Astrocyte (in vitro differentiated cells and primary cell): ENCODE measurements at regions not wholly inside any gene's neighbourhood (a gene's known extent, or its start where the extent isn't known, plus 50 kb on each side); places are given as distances from the start of the nearest gene placed in this dataset.

ENCODE experiments used
- DNase-seq: peaks from one replicate; pipeline ENCODE4 v3.0.0-alpha.2; 2010; ENCODE audit warnings: low read depth
- FAIRE-seq: peaks from 2 replicates; lab custom pipeline; 2011; peaks lifted over from hg19 to GRCh38; lab: Jason Lieb, UNC
- H2AFZ ChIP-seq: 2 replicates; pipeline ENCODE4 v1.6.0; 2012; ENCODE audit warnings: low read depth, low read length, inconsistent platforms
- H3K27ac ChIP-seq: 2 replicates; pipeline ENCODE4 v1.5.1; 2011; ENCODE audit warnings: low read depth, low read length, inconsistent platforms
- H3K27me3 ChIP-seq: 2 replicates; pipeline ENCODE4 v1.6.0; 2011; ENCODE audit warnings: low read length, inconsistent platforms; ENCODE audit not compliant: insufficient read depth
- H3K36me3 ChIP-seq: 2 replicates; pipeline ENCODE4 v1.5.1; 2011; ENCODE audit warnings: low read length, inconsistent platforms; ENCODE audit not compliant: insufficient read depth
- H3K4me1 ChIP-seq: 2 replicates; pipeline ENCODE4 v1.5.1; 2011; ENCODE audit warnings: low read length, inconsistent platforms; ENCODE audit not compliant: insufficient read depth
- H3K4me2 ChIP-seq: 2 replicates; pipeline ENCODE4 v1.6.0; 2012; ENCODE audit warnings: low read length, inconsistent platforms
- H3K4me3 ChIP-seq: 2 replicates; pipeline ENCODE4 v1.5.1; 2011; ENCODE audit warnings: low read depth, mild to moderate bottlenecking, low read length, inconsistent platforms; ENCODE audit not compliant: insufficient read depth
- H3K79me2 ChIP-seq: 2 replicates; pipeline ENCODE4 v1.6.0; 2012; ENCODE audit warnings: mild to moderate bottlenecking, low read length, inconsistent platforms; ENCODE audit not compliant: insufficient read depth
- H3K9ac ChIP-seq: 2 replicates; pipeline ENCODE4 v1.6.0; 2012; ENCODE audit warnings: mild to moderate bottlenecking, low read length, inconsistent platforms
- H3K9me3 ChIP-seq: 2 replicates; pipeline ENCODE4 v1.5.1; 2012; ENCODE audit warnings: low read depth, mild to moderate bottlenecking, low read length, inconsistent platforms; ENCODE audit not compliant: insufficient read depth
- H4K20me1 ChIP-seq: 2 replicates; pipeline ENCODE4 v1.6.0; 2012; ENCODE audit warnings: low read length, inconsistent platforms; ENCODE audit not compliant: insufficient read depth
- H3K27ac Mint-ChIP-seq: one replicate; pipeline ENCODE4 v1.8.0; 2021; ENCODE audit warnings: mild to moderate bottlenecking, mixed read lengths; ENCODE audit not compliant: unreplicated experiment
- H3K27me3 Mint-ChIP-seq: one replicate; pipeline ENCODE4 v1.8.0; 2021; ENCODE audit warnings: low read depth, mixed read lengths; ENCODE audit not compliant: unreplicated experiment
- H3K36me3 Mint-ChIP-seq: one replicate; pipeline ENCODE4 v1.8.0; 2021; ENCODE audit warnings: low read depth, mixed read lengths; ENCODE audit not compliant: unreplicated experiment
- H3K4me1 Mint-ChIP-seq: one replicate; pipeline ENCODE4 v1.8.0; 2021; ENCODE audit warnings: low read depth, mixed read lengths; ENCODE audit not compliant: unreplicated experiment
- H3K4me3 Mint-ChIP-seq: one replicate; pipeline ENCODE4 v1.8.0; 2021; ENCODE audit warnings: mild to moderate bottlenecking, moderate library complexity, mixed read lengths; ENCODE audit not compliant: unreplicated experiment
- H3K9me3 Mint-ChIP-seq: one replicate; pipeline ENCODE4 v1.8.0; 2021; ENCODE audit warnings: mild to moderate bottlenecking, mixed read lengths; ENCODE audit not compliant: unreplicated experiment
- EZH2 ChIP-seq: IDR thresholded peaks from 2 replicates; pipeline ENCODE4 v1.6.1; 2012; ENCODE audit warnings: mild to moderate bottlenecking, low read length, inconsistent platforms; ENCODE audit not compliant: insufficient read depth
- TF ChIP-seq, protein P1 (sequence below): IDR thresholded peaks from 2 replicates; pipeline ENCODE4 v1.5.1; 2011; ENCODE audit warnings: low read depth, mild to moderate bottlenecking, inconsistent platforms, low read length, moderate library complexity; ENCODE audit not compliant: insufficient read depth

DNA sequence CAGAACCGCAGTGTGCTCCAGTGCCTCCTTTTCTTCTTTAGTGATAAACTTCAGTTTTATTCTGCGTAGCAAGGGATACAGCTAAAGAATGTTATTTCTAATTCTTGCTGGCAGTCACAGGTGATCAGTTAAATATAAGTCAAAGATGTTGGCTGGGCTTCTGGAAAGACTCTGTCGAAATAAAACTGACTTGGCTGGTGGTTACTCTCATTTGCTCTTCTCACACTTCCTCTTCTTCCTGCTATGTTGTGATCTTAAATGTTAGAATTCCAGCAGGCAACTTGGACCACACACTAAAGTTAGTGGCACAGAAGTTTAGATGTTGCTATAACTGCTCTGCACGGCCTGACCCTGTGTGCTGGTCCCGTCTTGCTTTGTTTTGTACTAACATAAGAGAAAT, 278.6 kb downstream of the CDH19 start:
- no peak overlapping the region for H2AFZ ChIP-seq
- FAIRE-seq, result no peak

GRCh38 chr18:66324616-66325015, 279.3 kb downstream of the CDH19 start:
- Mint-ChIP-seq H3K27me3 (no peaks in the 10 kb centered on the region), H3K27ac (no peak overlapping the region), H3K9me3 (peaks cover 2% of the 10 kb centered on the region), H3K36me3 (no peaks in the 10 kb centered on the region), H3K4me3 (no peak overlapping the region), H3K4me1 (no peaks in the 10 kb centered on the region)
- Histone ChIP-seq H3K79me2 (no peaks in the 10 kb centered on the region), H3K4me3 (no peak overlapping the region), H3K9ac (no peak overlapping the region), H3K9me3 (no peaks in the 10 kb centered on the region), H3K36me3 (no peaks in the 10 kb centered on the region), H3K27me3 (no peaks in the 10 kb centered on the region), H3K4me2 (no peak overlapping the region), H3K4me1 (no peaks in the 10 kb centered on the region), H3K27ac (no peak overlapping the region), H2AFZ (no peak overlapping the region), H4K20me1 (no peaks in the 10 kb centered on the region)
- no peak for TF ChIP-seq EZH2
- TF ChIP-seq, protein P1, sequence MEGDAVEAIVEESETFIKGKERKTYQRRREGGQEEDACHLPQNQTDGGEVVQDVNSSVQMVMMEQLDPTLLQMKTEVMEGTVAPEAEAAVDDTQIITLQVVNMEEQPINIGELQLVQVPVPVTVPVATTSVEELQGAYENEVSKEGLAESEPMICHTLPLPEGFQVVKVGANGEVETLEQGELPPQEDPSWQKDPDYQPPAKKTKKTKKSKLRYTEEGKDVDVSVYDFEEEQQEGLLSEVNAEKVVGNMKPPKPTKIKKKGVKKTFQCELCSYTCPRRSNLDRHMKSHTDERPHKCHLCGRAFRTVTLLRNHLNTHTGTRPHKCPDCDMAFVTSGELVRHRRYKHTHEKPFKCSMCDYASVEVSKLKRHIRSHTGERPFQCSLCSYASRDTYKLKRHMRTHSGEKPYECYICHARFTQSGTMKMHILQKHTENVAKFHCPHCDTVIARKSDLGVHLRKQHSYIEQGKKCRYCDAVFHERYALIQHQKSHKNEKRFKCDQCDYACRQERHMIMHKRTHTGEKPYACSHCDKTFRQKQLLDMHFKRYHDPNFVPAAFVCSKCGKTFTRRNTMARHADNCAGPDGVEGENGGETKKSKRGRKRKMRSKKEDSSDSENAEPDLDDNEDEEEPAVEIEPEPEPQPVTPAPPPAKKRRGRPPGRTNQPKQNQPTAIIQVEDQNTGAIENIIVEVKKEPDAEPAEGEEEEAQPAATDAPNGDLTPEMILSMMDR, result no peak
- DNase-seq (no peak), FAIRE-seq (no peak)

More for the DNA sequence above, 278.6 kb downstream of the CDH19 start:
- Histone ChIP-seq H3K9ac (no peak overlapping the region), H3K9me3 (no peaks in the 10 kb centered on the region), H3K4me2 (no peak overlapping the region), H3K36me3 (no peaks in the 10 kb centered on the region), H3K79me2 (no peaks in the 10 kb centered on the region), H3K27ac (no peak overlapping the region), H3K4me1 (no peaks in the 10 kb centered on the region), H3K27me3 (no peaks in the 10 kb centered on the region), H4K20me1 (no peaks in the 10 kb centered on the region), H3K4me3 (no peak overlapping the region)
- H3K4me1 Mint-ChIP-seq, result no peaks in the 10 kb centered on the region
- no peaks in the 10 kb centered on the region for H3K36me3 Mint-ChIP-seq
- TF ChIP-seq, protein P1, result no peak
- TF ChIP-seq EZH2, result no peak
- no peaks in the 10 kb centered on the region for H3K27me3 Mint-ChIP-seq
- no peak for DNase-seq
- peaks cover 2% of the 10 kb centered on the region for H3K9me3 Mint-ChIP-seq
- no peak overlapping the region for H3K4me3 Mint-ChIP-seq
- no peak overlapping the region for H3K27ac Mint-ChIP-seq

- Histone ChIP-seq H3K27me3 (no peaks in the 10 kb centered on the region), H3K27ac (no peak overlapping the region)
- no peak for FAIRE-seq
These were observed 286.4 kb downstream of the CDH19 start for GRCh38 chr18:66317243-66318090.

More at GRCh38 chr18:66317243-66318090, 286.4 kb downstream of the CDH19 start:
- DNase-seq, result no peak
- Histone ChIP-seq H3K9me3 (no peaks in the 10 kb centered on the region), H4K20me1 (no peaks in the 10 kb centered on the region), H3K4me2 (no peak overlapping the region), H3K79me2 (no peaks in the 10 kb centered on the region), H3K36me3 (no peaks in the 10 kb centered on the region), H3K9ac (no peak overlapping the region), H3K4me3 (no peak overlapping the region), H2AFZ (no peak overlapping the region), H3K4me1 (no peaks in the 10 kb centered on the region)
- TF ChIP-seq, protein P1, result no peak
- TF ChIP-seq EZH2, result no peak
- H3K4me3 Mint-ChIP-seq, result no peak overlapping the region
- peaks cover 7% of the 10 kb centered on the region for H3K4me1 Mint-ChIP-seq
- no peaks in the 10 kb centered on the region for H3K36me3 Mint-ChIP-seq
- no peaks in the 10 kb centered on the region for H3K27me3 Mint-ChIP-seq
- peaks cover 2% of the 10 kb centered on the region for H3K9me3 Mint-ChIP-seq
- H3K27ac Mint-ChIP-seq, result peak overlapping the region; percentile 59
